ENCODE measurements at regions not wholly inside any gene's neighbourhood (a gene's known extent, or its start where the extent isn't known, plus 50 kb on each side); places are given as distances from the start of the nearest gene placed in this dataset.

DNA sequence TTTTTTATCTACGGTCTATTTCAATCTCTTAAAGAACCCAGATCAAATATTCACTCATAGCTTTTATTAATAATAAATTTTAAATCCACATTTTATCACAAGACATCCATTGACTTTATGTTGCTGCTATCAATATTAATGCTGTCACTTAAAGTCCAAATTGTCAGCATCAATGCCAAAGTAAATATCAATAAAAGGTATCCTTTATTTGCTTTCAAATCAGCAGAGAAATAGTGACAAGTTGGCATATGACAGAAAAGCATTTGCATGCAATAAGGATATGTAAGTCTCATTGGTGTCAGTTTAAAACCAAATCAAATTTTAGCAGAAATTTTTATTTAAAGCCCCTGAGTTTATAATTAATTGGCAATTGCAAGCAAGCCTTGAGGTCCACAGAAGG lies 775.4 kb downstream of the ADCYAP1 start:
- no peak for TF ChIP-seq POLR2A (IDR thresholded peaks at IDR 0.05)
- TF ChIP-seq, protein P1, sequence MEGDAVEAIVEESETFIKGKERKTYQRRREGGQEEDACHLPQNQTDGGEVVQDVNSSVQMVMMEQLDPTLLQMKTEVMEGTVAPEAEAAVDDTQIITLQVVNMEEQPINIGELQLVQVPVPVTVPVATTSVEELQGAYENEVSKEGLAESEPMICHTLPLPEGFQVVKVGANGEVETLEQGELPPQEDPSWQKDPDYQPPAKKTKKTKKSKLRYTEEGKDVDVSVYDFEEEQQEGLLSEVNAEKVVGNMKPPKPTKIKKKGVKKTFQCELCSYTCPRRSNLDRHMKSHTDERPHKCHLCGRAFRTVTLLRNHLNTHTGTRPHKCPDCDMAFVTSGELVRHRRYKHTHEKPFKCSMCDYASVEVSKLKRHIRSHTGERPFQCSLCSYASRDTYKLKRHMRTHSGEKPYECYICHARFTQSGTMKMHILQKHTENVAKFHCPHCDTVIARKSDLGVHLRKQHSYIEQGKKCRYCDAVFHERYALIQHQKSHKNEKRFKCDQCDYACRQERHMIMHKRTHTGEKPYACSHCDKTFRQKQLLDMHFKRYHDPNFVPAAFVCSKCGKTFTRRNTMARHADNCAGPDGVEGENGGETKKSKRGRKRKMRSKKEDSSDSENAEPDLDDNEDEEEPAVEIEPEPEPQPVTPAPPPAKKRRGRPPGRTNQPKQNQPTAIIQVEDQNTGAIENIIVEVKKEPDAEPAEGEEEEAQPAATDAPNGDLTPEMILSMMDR (IDR thresholded peaks at IDR 0.05), result no peak
- no peak for TF ChIP-seq POLR2AphosphoS5 (IDR thresholded peaks at IDR 0.05)
- TF ChIP-seq EP300 (IDR thresholded peaks at IDR 0.05), result no peak

All from stomach (tissue), 4 donors.